KMS-11 (cell line): ENCODE measurements at regions not wholly inside any gene's neighbourhood (a gene's known extent, or its start where the extent isn't known, plus 50 kb on each side); places are given as distances from the start of the nearest gene placed in this dataset.

Source experiments
- H2AFZ ChIP-seq: fragments of 200-600 bp; sonication (generic); 2 replicates; pipeline ENCODE4 v1.6.1; 2016; ENCODE audit warnings: antibody characterized with exemption, mixed run types, low read depth
- H3K27ac ChIP-seq: fragments of 200-600 bp; sonication (generic); 2 replicates; pipeline ENCODE4 v1.6.1; 2016; ENCODE audit warnings: mild to moderate bottlenecking, mixed run types
- H3K27me3 ChIP-seq: fragments of 200-600 bp; sonication (generic); 2 replicates; pipeline ENCODE4 v1.6.1; 2017; ENCODE audit warnings: mild to moderate bottlenecking, low read depth, mixed run types, moderate library complexity; ENCODE audit not compliant: insufficient read depth
- H3K36me3 ChIP-seq: fragments of 200-600 bp; sonication (generic); 2 replicates; pipeline ENCODE4 v1.6.1; 2017; ENCODE audit warnings: mild to moderate bottlenecking, mixed run types; ENCODE audit not compliant: insufficient read depth
- H3K4me1 ChIP-seq: fragments of 200-600 bp; sonication (generic); 2 replicates; pipeline ENCODE4 v1.6.1; 2016; ENCODE audit warnings: mild to moderate bottlenecking, low read depth, mixed run types; ENCODE audit not compliant: poor library complexity, severe bottlenecking
- H3K4me2 ChIP-seq: fragments of 200-600 bp; sonication (generic); 2 replicates; pipeline ENCODE4 v1.7.0; 2016; ENCODE audit warnings: mild to moderate bottlenecking, mixed run types
- H3K4me3 ChIP-seq: fragments of 200-600 bp; sonication (generic); IDR thresholded peaks from 2 replicates; pipeline ENCODE4 v1.6.1; 2017; ENCODE audit warnings: low read depth, low read length, mixed read lengths; ENCODE audit not compliant: insufficient read depth
- H3K79me2 ChIP-seq: fragments of 200-600 bp; sonication (generic); 2 replicates; pipeline ENCODE4 v1.6.1; 2016; ENCODE audit warnings: low read depth, mixed run types; ENCODE audit not compliant: insufficient read depth
- H3K9ac ChIP-seq: fragments of 200-600 bp; sonication (generic); 2 replicates; pipeline ENCODE4 v1.6.1; 2016; ENCODE audit warnings: mild to moderate bottlenecking, mixed run types
- H4K20me1 ChIP-seq: fragments of 200-600 bp; sonication (generic); 2 replicates; pipeline ENCODE4 v1.6.1; 2016; ENCODE audit warnings: mild to moderate bottlenecking, mixed run types; ENCODE audit not compliant: insufficient read depth
- TF ChIP-seq, protein P1 (sequence below): fragments of 200-600 bp; sonication (generic); conservative IDR thresholded peaks from 2 replicates; pipeline ENCODE4 v1.6.1; 2017; ENCODE audit warnings: low read depth, mild to moderate bottlenecking, antibody characterized with exemption, low read length, moderate library complexity, mixed read lengths

DNA sequence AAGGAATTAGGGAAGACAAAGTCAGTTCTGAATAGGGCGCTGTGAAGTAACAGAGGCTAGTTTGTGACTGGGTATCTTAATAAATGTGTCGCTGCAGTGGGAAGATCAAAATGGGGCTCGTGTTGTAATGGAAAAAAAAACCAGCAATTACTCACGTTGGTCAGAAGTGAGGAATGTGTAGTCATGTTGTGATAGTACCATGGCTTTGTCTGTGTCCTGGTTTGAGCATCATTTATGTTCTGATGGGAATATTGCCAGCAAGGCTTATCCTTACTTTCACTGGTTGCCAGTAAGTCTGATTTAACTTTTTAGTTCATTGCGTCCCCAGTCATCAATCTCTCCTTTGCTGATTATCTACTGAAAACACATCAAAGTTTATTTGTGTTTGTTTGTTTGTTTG is 467.6 kb downstream of the NYAP2 start:
- H3K36me3 ChIP-seq = no peaks in the 10 kb centered on the region
- no peaks in the 10 kb centered on the region for H4K20me1 ChIP-seq

DNA sequence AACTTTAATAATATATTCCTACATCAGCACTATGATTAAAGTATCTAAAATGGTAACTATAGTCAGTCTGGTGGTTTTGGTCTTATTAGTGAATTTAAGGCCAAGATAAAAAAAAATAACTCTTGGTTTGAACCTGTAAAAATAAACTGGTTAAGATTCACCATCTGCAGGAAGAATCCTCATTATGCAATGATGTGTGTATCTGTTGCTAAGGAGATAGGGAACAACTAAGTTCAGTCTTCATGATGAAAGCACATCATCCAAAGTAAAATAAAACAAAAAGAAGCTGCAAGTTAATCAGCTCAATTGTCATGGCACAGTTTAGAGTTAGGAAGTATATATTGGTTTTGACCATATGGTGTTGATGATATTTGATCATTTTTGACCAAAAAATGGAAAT is 466.0 kb downstream of the NYAP2 start:
- Histone ChIP-seq H3K4me1 (no peaks in the 10 kb centered on the region), H3K4me2 (no peak overlapping the region), H3K36me3 (no peaks in the 10 kb centered on the region), H2AFZ (no peak overlapping the region), H3K79me2 (no peaks in the 10 kb centered on the region), H3K4me3 (no peak overlapping the region), H3K27ac (no peak overlapping the region), H4K20me1 (no peaks in the 10 kb centered on the region), H3K9ac (no peak overlapping the region), H3K27me3 (no peaks in the 10 kb centered on the region)
- TF ChIP-seq, protein P1, sequence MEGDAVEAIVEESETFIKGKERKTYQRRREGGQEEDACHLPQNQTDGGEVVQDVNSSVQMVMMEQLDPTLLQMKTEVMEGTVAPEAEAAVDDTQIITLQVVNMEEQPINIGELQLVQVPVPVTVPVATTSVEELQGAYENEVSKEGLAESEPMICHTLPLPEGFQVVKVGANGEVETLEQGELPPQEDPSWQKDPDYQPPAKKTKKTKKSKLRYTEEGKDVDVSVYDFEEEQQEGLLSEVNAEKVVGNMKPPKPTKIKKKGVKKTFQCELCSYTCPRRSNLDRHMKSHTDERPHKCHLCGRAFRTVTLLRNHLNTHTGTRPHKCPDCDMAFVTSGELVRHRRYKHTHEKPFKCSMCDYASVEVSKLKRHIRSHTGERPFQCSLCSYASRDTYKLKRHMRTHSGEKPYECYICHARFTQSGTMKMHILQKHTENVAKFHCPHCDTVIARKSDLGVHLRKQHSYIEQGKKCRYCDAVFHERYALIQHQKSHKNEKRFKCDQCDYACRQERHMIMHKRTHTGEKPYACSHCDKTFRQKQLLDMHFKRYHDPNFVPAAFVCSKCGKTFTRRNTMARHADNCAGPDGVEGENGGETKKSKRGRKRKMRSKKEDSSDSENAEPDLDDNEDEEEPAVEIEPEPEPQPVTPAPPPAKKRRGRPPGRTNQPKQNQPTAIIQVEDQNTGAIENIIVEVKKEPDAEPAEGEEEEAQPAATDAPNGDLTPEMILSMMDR = no peak

More for the DNA sequence above, 467.6 kb downstream of the NYAP2 start:
- H3K27ac ChIP-seq = no peak overlapping the region
- TF ChIP-seq, protein P1 = no peak
- H3K4me3 ChIP-seq = no peak overlapping the region
- no peaks in the 10 kb centered on the region for H3K4me1 ChIP-seq
- H3K4me2 ChIP-seq = no peak overlapping the region
- H3K27me3 ChIP-seq = no peaks in the 10 kb centered on the region
- no peak overlapping the region for H2AFZ ChIP-seq
- H3K9ac ChIP-seq = no peak overlapping the region
- no peaks in the 10 kb centered on the region for H3K79me2 ChIP-seq

DNA sequence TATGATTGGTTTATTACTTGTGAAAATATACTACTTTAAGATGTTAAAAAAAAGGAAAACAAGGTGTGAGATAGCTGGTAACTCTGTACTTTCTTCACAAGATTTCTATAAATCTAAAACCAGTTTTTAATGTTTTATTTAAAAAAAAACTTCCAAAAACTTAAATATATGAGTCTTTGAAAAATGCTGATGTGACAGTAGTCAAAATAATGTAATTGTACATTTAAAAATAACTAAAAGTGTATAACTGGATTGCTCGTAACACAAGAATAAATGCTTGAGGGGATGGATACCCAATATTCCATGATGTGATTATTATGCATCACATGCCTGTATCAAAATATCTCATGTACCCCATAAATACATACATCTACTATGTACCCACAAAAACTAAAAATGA is 464.9 kb downstream of the NYAP2 start:
- H3K79me2 ChIP-seq = no peaks in the 10 kb centered on the region

DNA sequence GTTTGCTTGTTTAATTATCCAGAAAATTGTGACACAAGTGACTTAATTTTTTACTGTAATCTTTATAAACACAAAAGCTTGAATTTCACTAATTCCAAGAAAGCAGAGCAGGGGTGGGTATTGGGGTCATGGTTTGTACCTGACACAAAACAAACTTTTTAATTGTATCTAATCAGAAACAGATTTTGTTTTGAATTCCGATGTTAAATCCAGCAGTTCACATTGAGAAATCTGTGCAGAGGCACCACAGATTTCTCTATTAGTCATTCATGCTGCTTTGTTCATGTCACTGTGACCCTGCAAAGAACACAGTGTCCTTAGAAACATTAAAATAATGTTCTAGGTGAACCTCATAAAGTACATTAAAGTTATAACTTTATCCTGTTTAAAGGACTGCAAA is 443.4 kb downstream of the NYAP2 start:
- no peaks in the 10 kb centered on the region for H3K4me1 ChIP-seq
- H3K9ac ChIP-seq = no peak overlapping the region
- no peak overlapping the region for H3K27ac ChIP-seq
- no peaks in the 10 kb centered on the region for H3K27me3 ChIP-seq
- no peak overlapping the region for H3K4me2 ChIP-seq
- TF ChIP-seq, protein P1 = no peak
- H3K4me3 ChIP-seq = no peak overlapping the region
- H4K20me1 ChIP-seq = no peaks in the 10 kb centered on the region
- no peaks in the 10 kb centered on the region for H3K79me2 ChIP-seq
- H2AFZ ChIP-seq = no peak overlapping the region
- no peaks in the 10 kb centered on the region for H3K36me3 ChIP-seq

More for the DNA sequence above, 464.9 kb downstream of the NYAP2 start:
- no peak overlapping the region for H3K9ac ChIP-seq
- H3K4me1 ChIP-seq = no peaks in the 10 kb centered on the region
- no peaks in the 10 kb centered on the region for H3K27me3 ChIP-seq
- H2AFZ ChIP-seq = no peak overlapping the region
- H3K4me2 ChIP-seq = no peak overlapping the region
- TF ChIP-seq, protein P1 = no peak
- H3K27ac ChIP-seq = no peak overlapping the region
- H4K20me1 ChIP-seq = no peaks in the 10 kb centered on the region
- no peaks in the 10 kb centered on the region for H3K36me3 ChIP-seq
- no peak overlapping the region for H3K4me3 ChIP-seq
